ENCODE measurements at regions not wholly inside any gene's neighbourhood (a gene's known extent, or its start where the extent isn't known, plus 50 kb on each side); places are given as distances from the start of the nearest gene placed in this dataset.

GRCh38 chr15:98322581-98322980 is 325.8 kb upstream of the IGF1R start:
- no peak for TF ChIP-seq PATZ1 (CRISPR knock-in tag; IDR thresholded peaks at IDR 0.05; ENCODE audit: borderline replicate concordance)
- TF ChIP-seq CTCF (IDR thresholded peaks at IDR 0.05 in 2 of 3, conservative IDR thresholded peaks at IDR 0.05 in 1 of 3; ENCODE audit: insufficient read depth in 2 of 3, low read depth in 1 of 3, low read length in 3 of 3) = no peak
- no peak for TF ChIP-seq HNRNPL (IDR thresholded peaks at IDR 0.05; ENCODE audit: low read depth, low read length)
